Fibroblast of peridontal ligament (primary cell): ENCODE measurements at regions not wholly inside any gene's neighbourhood (a gene's known extent, or its start where the extent isn't known, plus 50 kb on each side); places are given as distances from the start of the nearest gene placed in this dataset.

Source experiments
- DNase-seq: peaks from one replicate; pipeline ENCODE4 v3.0.0-alpha.2; 2010; ENCODE audit errors: extremely low read depth

GRCh38 chr5:175170899-175171298, 273.1 kb downstream of the DRD1 start:
- DNase-seq: no peak

GRCh38 chr5:175168882-175169507, 275.0 kb downstream of the DRD1 start:
- DNase-seq: no peak

GRCh38 chr5:175166026-175166425, 278.0 kb downstream of the DRD1 start:
- DNase-seq: no peak

- no peak for DNase-seq
These were observed 280.3 kb downstream of the DRD1 start for GRCh38 chr5:175163586-175164275.

GRCh38 chr5:175162036-175162435, 281.9 kb downstream of the DRD1 start:
- no peak for DNase-seq

- no peak for DNase-seq
These were observed 284.0 kb downstream of the DRD1 start for GRCh38 chr5:175159956-175160355.

GRCh38 chr5:175148636-175149172, 295.3 kb downstream of the DRD1 start:
- no peak for DNase-seq

GRCh38 chr5:175146733-175147132, 297.2 kb downstream of the DRD1 start:
- no peak for DNase-seq

- DNase-seq: no peak
These were observed 302.6 kb downstream of the DRD1 start for GRCh38 chr5:175141421-175141820.

GRCh38 chr5:175133185-175133584, 310.8 kb downstream of the DRD1 start:
- no peak for DNase-seq

GRCh38 chr5:175131432-175131831, 312.6 kb downstream of the DRD1 start:
- no peak for DNase-seq

- no peak for DNase-seq
These were observed 314.4 kb downstream of the DRD1 start for GRCh38 chr5:175129619-175130018.

GRCh38 chr5:175129121-175129520, 314.9 kb downstream of the DRD1 start:
- DNase-seq: no peak

- DNase-seq: no peak
These were observed 319.2 kb downstream of the DRD1 start for GRCh38 chr5:175124821-175125220.

GRCh38 chr5:175124251-175124813, 319.6 kb downstream of the DRD1 start:
- no peak for DNase-seq

GRCh38 chr5:175123542-175123941, 320.4 kb downstream of the DRD1 start:
- no peak for DNase-seq

- DNase-seq: no peak
These were observed 322.5 kb downstream of the DRD1 start for GRCh38 chr5:175121457-175121856.

GRCh38 chr5:175120412-175120811, 323.6 kb downstream of the DRD1 start:
- no peak for DNase-seq

- no peak for DNase-seq
These were observed 325.2 kb downstream of the DRD1 start for GRCh38 chr5:175118700-175119309.

GRCh38 chr5:175116466-175117048, 327.4 kb downstream of the DRD1 start:
- no peak for DNase-seq

GRCh38 chr5:175115831-175116230, 328.2 kb downstream of the DRD1 start:
- no peak for DNase-seq

GRCh38 chr5:175113947-175114346, 330.0 kb downstream of the DRD1 start:
- no peak for DNase-seq
